ENCODE measurements at regions not wholly inside any gene's neighbourhood (a gene's known extent, or its start where the extent isn't known, plus 50 kb on each side); places are given as distances from the start of the nearest gene placed in this dataset.

- no peak for DNase-seq
Measured at GRCh38 chr1:88421997-88422396, 262.1 kb upstream of the PKN2 start.

- no peak for DNase-seq
Measured at GRCh38 chr1:88433556-88433955, 250.5 kb upstream of the PKN2 start.

GRCh38 chr1:88434836-88435235 is 249.2 kb upstream of the PKN2 start:
- no peak for DNase-seq

DNA sequence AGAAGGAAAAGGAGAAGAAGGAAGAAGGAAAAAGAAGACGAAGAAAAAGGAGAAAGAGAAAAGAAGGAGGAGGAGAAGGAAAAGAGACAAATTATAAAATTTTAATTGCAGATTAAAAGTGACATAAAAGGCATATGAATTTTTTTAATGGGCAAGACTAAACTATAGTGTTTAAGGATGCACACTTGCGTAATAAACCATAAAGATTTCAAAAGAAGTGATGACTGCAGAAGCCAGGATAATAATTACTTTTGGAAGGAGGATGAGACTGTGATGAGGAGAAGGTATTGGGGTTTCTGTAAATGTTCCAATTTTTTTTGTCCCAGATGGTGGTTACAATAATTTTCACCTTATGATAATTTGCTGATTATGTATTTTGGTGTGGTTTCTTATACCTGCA is 243.1 kb upstream of the PKN2 start:
- no peak for DNase-seq

DNA sequence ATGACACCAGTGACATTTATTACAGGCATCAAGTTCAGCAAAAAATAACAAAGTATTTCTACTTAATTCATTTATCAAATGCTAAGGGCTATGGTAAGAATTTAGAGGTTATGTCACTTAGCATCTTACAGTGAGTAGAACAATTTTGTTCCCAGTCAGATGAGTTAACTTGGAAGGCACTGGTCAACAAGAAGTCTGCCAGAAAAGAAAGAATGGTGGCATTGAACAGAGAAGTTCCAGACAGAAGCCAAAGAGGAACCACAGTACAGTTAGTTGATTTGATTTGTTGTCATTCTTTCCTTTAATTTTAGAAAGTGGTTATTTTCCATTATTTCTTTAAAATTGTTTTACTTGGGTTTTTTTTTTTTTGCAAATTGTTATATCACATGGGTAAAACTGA is 232.2 kb upstream of the PKN2 start:
- peak in 1 of 14 donors; percentile 1 for DNase-seq

DNA sequence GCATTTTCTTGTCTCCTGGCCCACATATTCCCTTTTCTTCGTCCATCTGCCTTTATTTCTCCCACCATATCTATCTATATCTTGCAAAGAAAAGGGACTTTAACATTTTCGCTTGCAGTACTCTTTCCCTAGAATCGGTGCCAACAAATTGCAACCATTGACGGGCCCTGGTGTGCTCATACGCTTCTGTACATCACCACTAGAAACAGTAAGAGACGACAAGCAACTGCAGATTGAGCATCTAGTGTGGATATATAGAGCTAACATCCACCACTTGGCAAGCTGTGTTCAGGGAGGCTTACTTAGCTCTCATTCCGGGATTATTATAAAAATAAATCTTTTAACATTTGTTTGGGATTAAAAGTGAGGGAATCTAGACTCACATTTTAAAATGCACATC is 230.8 kb upstream of the PKN2 start:
- DNase-seq, result no peak

- no peak for DNase-seq
Measured at GRCh38 chr1:88454781-88455180, 229.3 kb upstream of the PKN2 start.

GRCh38 chr1:88455621-88456256 is 228.3 kb upstream of the PKN2 start:
- no peak for DNase-seq

DNA sequence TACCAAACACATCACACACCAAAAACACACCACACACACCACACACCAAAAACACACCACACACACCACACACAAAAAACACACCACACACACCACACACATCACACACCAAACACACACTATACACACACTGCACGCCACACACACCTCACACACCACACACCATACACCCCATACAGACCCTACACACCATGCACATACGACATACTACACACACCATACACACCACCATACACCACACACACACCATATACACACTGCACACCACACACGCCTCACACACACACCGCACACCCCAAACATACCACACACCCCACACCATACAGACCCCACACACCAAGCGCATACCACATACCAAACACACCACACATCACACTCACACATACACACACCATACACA is 226.9 kb upstream of the PKN2 start:
- DNase-seq, result no peak

- no peak for DNase-seq
Measured at GRCh38 chr1:88461007-88461406, 223.1 kb upstream of the PKN2 start.

- no peak for DNase-seq
Measured at GRCh38 chr1:88462096-88462487, 222.0 kb upstream of the PKN2 start.

DNA sequence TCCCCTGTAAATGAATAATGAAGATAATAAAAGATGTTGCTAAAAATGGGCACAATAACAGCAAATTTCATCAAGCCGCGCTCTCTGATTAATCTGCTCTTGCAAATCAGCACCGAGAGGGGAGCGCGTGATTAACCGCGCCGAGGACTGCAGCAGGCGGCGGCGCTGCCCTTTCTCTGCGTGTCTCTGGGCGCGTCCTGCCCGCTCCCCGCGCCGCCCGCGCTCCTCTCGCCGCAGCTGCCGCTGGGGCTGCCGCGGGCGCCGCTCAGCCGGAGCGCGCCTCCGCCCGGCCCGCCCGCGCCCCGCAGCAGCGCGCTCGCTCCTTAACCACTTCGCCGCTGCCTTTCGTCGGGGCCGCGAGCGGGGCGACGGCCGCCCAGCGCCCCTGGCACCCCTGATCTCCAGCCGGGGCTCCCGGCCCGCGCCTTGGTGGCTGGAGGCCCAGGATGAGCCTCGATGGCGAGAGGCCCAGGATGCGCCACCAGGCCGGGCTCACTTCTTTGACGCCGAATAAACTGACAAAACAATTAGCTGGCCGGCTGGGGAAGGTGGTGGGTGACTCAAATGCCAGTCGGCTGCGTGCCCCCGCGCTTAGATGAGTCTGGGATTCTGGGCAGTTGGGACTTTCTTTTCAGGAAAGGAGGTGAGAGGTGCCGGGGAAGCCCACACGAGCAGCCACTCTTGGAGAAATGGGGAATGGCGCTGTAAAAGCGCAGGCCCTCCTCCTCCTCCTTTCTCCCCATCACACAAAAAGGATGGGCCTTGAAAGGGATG is 221.4 kb upstream of the PKN2 start:
- DNase-seq, result peak in 11 of 14 donors; percentile 13 to 85 (median 54)

DNA sequence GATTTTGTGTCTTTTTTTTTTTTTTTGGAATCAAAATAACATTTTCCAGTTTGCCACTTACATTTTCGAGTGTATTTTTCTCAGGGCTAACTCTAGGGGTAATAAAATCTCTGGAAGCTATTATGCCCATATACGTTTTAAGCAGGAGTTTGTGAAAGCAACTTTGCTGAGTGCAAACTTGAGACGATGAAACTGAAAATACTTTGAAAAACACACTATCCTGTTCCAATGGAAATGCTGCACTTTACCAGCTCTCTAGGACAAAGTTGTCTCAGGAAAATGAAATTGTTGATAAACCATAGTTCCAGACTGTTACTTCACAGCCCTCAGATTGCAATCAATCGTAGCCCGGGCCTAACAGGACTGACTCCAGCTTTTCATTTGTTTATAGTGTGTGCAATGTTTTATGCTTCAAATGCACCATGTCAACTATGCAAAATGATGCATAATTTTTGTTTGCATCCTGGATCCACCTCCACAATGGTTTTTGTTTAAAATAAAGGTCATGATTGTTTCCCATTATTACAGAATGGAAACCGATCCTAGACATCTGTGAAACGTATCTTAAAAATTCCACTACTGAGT is 220.6 kb upstream of the PKN2 start:
- DNase-seq, result no peak

GRCh38 chr1:88466011-88466410 is 218.1 kb upstream of the PKN2 start:
- no peak for DNase-seq

DNA sequence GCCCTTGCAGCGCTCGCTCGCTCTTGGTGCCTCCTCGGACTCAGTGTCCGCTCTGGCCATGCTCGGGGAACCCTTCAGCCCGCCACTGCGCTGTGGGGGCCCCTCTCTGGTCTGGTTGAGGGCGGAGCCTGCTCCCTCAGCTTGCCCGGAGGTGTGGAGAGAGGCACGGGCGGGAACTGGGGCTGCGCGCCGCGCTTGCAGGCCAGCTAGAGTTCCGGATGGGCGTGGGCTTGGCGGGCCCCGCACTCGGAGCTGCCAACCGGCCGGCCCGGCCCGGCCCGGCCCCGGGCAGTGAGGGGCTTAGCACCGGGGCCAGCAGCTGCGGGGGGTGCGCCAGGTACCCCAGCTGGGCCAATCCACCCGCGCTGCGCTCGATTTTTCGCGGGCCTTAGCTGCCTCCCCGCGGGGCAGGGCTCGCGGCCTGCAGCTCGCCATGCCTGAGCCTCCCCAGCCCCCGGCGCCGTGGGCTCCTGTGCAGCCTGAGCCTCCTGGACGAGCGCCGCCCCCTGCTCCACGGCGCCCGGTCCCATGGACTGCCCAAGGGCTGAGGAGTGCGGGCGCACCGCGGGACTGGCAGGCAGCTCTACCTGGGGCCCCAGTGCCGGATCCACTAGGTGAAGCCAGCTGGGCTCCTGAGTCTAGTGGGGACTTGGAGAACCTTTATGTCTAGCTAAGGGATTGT is 217.0 kb upstream of the PKN2 start:
- no peak for DNase-seq

DNA sequence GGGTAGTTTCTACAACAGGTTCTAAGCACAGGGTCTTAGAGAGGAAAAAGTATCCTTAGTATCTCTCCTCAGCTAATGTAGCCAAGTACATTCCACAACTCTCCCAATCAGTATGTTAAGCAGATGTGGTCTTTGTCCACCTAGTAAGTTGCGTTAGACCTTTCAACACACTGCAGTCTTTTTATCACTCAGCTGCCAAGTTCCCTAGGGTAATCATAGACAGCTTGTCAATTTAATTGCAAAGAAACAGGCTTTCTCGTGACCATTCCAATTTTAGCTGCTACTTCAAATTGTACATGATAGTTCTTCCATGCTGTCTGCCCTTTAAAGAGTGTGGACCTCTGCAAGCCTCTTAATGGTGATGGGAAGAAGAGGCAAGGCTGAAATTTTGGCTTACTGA is 211.8 kb upstream of the PKN2 start:
- DNase-seq, result no peak

DNA sequence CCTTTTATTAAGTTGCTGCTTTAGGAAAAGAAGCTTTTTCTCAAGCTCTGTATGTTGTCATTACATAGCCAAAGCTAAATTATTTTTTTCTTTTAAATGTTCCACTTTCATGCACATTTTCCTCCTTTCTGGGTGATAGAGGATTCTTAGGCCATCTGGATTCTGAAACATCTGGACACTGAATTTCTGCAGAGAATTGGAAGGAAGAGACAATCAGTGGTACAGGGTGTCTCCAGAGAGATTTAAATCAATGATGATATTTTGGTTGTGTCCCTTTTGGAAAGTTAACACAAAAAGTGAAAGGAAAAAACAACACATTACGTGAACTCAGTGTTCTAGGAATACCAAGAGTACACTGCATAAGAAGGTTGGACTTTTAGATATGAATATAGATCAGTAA is 211.4 kb upstream of the PKN2 start:
- no peak for DNase-seq

DNA sequence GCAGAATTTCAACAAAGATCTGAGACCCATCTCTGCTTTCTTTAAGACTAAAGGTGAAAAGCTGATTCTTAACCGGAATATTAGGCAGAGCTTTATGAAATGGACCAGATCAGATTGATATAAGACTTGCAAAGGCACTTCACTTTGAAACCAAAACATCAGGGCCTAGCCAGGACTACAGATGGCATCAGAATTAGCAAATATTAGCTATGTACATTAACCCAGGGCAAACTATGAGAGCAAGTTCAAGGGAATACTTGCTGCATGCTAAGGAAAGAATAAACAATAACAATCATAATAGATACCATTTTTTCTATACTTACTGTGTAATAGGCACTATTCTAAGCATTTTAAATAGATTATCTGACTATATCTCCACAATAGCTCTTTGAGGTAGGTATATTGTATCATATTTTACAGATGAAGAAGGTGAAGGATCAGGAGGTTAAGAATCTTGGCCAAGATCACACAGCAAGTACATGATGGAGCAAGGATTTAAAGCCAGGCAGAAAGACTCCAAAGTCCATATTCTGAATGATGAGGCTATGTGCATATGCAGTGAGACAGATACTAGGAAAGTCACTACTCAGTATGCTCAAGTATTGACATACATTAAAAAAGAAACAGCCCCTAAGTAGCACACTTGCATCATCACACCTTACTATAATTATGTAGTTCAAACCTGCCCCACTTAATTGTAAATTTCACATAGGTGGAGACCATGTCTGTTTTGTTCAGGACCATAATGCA is 209.3 kb upstream of the PKN2 start:
- no peak for DNase-seq

DNA sequence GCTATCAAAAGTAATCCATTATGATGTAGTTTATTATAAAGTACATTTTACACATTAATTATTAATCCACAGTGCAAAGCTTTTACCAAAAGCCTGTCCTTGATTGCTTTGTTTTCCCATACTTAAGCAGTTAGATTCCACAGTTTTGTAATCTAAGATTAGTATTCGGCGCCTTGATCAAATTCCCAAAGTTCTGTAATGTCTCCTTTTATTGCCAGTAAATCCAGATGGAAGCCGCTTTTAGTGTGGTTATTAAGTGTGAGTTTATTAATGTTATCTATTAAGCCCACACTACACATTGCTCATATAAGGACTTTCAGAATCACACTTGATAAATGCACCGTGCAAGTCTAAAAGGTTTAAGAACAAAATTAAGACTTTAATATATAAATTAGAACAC is 199.2 kb upstream of the PKN2 start:
- no peak for DNase-seq

GRCh38 chr1:88488237-88488636 is 195.8 kb upstream of the PKN2 start:
- DNase-seq, result no peak

GRCh38 chr1:88490676-88491075 is 193.4 kb upstream of the PKN2 start:
- no peak for DNase-seq

DNA sequence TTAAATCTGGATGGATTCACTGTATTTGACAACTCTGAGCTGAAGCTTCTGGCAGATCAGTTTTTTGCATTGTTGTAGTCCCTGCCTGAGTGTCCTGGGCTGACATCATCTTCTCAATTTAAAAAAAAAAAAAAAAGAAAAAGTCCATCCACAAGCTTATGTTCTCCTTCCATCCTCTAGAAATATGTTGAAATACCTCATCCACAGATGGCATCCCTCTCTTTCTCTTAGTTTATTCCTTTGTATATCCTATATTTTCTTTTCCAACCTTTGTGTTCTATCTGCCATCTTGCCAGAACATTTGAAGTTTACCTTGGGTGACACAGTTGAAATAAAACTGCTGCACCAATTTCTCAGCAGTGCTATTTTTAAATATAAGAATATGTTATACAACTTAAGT is 184.4 kb upstream of the PKN2 start:
- DNase-seq, result no peak

GRCh38 chr1:88502886-88503285 is 181.2 kb upstream of the PKN2 start:
- no peak for DNase-seq
